ENCODE measurements at regions not wholly inside any gene's neighbourhood (a gene's known extent, or its start where the extent isn't known, plus 50 kb on each side); places are given as distances from the start of the nearest gene placed in this dataset.
"Not testable (repeated sequence)": the region's sequence is repeated elsewhere in the genome, so short reads cannot be mapped to it uniquely, and the experiment has no call there.

DNA sequence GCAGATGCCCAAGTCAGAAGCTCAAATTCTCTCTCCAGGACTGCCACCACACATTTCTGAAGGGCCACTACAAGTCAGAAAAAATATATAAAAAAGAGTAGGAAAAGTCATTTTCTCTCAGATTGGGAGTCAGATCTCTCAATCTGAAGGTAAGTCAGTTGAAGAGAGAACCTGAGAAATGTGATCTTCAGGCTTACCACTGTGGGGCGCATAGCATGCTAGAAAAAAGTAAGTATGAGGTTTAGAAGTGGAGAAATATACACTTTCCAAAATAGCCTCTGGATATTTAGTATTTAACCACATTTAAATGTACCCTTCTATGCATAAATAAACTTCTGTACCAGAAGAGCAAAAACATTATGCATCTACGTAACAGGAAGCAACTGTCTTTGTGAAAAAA, 800.7 kb upstream of the CTNND2 start:
- Mint-ChIP-seq H3K4me1 (no peaks in the 10 kb centered on the region), H3K27me3 (no peaks in the 10 kb centered on the region), H3K27ac (no peak overlapping the region), H3K4me3 (no peak overlapping the region), H3K9me3 (peaks cover 5% of the 10 kb centered on the region), H3K36me3 (no peaks in the 10 kb centered on the region)
- CTCF ChIA-PET: no interaction called here
- no peak for DNase-seq

DNA sequence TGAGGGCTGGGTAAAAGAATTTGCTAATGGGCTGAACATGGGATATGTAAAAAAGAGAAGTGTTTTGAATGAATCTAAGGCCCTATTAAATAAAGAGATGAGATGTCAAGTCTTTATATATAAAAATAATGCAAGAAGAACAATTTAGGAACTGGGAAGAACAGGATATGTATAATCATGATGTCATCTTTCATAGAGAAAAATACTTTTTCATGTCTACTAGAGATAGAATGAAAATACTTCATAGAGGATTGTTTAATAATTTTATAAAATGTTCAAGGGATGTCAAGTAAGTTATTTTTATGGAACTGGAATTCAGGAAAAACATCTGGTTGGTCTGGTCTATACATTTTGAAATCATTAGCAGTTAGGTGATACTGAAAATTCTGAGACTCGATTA, 799.0 kb upstream of the CTNND2 start:
- DNase-seq: no peak
- CTCF ChIA-PET: no interaction called here
- Mint-ChIP-seq H3K27ac (no peak overlapping the region), H3K27me3 (no peaks in the 10 kb centered on the region), H3K36me3 (no peaks in the 10 kb centered on the region), H3K4me3 (no peak overlapping the region), H3K4me1 (no peaks in the 10 kb centered on the region), H3K9me3 (peaks cover 7% of the 10 kb centered on the region)

DNA sequence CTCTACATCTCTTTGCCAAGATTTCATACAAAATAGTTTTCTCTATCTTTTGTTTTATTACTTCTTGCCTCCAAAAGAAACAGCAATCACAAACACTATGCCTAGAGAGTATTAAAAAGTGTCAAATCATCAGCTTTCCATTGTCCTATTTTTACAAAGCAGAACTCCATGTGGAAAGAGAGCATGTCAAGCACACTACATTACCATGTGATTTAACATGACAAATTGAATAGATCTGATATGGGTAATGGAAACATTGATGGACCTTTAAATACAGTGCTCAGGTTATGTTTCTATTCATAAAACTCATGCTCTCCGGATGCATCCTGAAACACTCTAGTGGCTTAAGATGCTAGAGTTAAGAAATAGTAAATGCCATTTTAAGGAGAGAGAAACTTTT, 791.4 kb upstream of the CTNND2 start:
- H3K27me3 Mint-ChIP-seq: no peaks in the 10 kb centered on the region
- peaks cover 9% of the 10 kb centered on the region for H3K9me3 Mint-ChIP-seq
- no peak for DNase-seq
- no peak overlapping the region for H3K27ac Mint-ChIP-seq
- no peaks in the 10 kb centered on the region for H3K4me1 Mint-ChIP-seq
- no peaks in the 10 kb centered on the region for H3K36me3 Mint-ChIP-seq
- no peak overlapping the region for H3K4me3 Mint-ChIP-seq
- CTCF ChIA-PET: no interaction called here

DNA sequence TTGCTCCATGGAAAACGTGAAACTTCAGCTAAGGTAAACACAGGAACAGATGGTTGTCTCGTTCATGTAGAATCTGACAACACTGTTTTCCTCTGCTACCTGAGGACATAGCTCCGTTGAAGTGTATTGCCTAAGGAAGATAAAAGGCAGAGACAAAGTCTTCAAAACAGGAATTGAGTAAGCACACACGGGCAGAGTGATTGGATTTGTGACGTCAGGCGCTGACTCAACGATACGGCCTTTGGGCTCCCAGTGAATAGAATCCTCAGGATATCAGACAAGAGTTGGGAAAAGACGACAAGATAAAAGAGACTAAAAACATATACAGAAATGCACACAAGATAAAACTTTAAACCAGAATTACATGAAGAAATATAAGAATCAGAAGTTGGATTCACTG, 787.1 kb upstream of the CTNND2 start:
- Mint-ChIP-seq H3K36me3 (no peaks in the 10 kb centered on the region), H3K4me3 (no peak overlapping the region), H3K9me3 (peaks cover 8% of the 10 kb centered on the region), H3K4me1 (no peaks in the 10 kb centered on the region), H3K27me3 (no peaks in the 10 kb centered on the region), H3K27ac (no peak overlapping the region)
- CTCF ChIA-PET: no interaction called here
- no peak for DNase-seq

DNA sequence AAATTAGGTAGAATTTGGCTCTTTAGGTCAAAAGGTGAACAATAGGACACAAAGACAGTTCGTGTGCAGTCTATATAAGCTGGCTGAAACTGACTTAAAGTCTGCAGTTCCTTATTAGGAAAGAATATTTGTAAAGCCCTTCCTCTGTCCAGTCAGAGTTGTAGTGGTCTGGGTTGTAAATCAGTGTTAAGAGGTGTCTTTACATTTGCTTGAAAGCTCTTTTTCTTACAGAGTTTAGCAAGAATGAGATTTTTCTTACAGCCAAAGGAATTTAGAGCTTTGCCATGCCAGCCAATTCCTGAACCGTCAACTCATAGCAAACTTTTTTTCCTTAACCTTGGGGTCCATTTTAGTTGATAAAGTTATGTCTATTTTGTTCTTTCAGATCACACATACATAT, 786.1 kb upstream of the CTNND2 start:
- Mint-ChIP-seq H3K4me1 (no peaks in the 10 kb centered on the region), H3K4me3 (no peak overlapping the region), H3K36me3 (no peaks in the 10 kb centered on the region), H3K27me3 (no peaks in the 10 kb centered on the region), H3K27ac (no peak overlapping the region), H3K9me3 (peaks cover 8% of the 10 kb centered on the region)
- CTCF ChIA-PET: no interaction called here
- no peak for DNase-seq

DNA sequence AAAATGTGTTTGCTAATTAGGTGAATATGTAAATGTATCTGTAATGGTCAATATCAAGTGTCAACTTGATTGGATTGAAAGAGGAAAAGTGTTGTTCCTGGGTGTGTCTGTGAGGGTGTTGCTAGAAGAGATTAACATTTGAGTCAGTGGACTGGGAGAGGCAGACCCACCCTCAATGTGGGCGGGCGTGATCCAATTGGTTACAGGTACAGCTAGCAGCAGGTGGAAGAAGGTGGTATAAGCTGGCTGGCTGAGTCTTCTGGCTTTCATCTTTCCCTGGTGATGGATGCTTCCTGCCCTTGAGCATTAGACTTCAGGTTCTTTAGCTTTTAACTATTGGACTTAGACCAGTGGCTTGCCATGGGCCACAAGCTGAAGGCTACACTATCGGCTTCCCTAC, 779.0 kb upstream of the CTNND2 start:
- CTCF ChIA-PET: interaction anchor here (0.6 kb wide), 1 partner anchor 57 kb away, joined by 3 read pairs; no protein-coding TSS in a partner anchor
- H3K27ac Mint-ChIP-seq: no peak overlapping the region
- no peak overlapping the region for H3K4me3 Mint-ChIP-seq
- no peaks in the 10 kb centered on the region for H3K4me1 Mint-ChIP-seq
- H3K9me3 Mint-ChIP-seq: peaks cover 2% of the 10 kb centered on the region
- H3K36me3 Mint-ChIP-seq: no peaks in the 10 kb centered on the region
- no peaks in the 10 kb centered on the region for H3K27me3 Mint-ChIP-seq
- DNase-seq: no peak

DNA sequence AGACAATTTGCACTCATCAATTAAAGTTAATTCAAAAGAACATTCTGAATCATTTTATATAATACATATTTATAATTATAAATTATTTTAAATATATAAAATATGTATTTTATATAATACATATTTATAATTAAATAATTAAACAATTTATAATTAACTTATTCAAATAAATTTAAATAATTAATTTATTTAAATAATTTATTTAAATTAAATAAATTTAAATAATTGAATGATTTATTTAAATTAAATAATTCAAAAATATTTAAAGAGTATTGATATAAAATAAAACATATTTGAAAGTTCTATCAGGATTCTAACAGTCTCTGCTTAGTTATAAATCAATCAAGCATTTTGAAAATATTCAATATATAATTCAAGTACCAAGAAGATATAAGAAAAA, 775.5 kb upstream of the CTNND2 start:
- no peak for DNase-seq
- Mint-ChIP-seq H3K36me3 (no peaks in the 10 kb centered on the region), H3K4me1 (no peaks in the 10 kb centered on the region), H3K27me3 (no peaks in the 10 kb centered on the region), H3K4me3 (no peak overlapping the region), H3K9me3 (peaks cover 12% of the 10 kb centered on the region), H3K27ac (no peak overlapping the region)
- CTCF ChIA-PET: no interaction called here

DNA sequence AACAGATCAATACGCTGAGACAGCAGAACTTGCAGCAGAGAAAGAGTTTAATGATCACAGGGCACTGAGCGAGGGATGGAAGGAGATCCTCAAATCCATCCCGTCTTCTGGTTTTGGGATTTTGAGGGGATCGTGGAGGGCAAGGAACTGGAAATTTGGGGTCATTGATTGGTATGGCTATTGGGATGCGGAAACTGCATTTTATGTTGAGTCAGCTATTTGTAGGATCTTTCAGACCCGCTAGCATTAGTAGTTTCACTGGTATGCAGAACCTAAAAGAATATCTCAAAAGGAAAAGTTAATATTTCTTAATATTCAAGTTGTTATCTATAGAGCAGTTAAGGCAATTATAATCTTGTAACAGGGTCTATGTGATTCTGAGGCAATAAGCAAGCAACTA, 771.7 kb upstream of the CTNND2 start:
- H3K4me3 Mint-ChIP-seq: no peak overlapping the region
- CTCF ChIA-PET: no interaction called here
- no peaks in the 10 kb centered on the region for H3K4me1 Mint-ChIP-seq
- no peak for DNase-seq
- H3K9me3 Mint-ChIP-seq: peaks cover 12% of the 10 kb centered on the region
- no peaks in the 10 kb centered on the region for H3K36me3 Mint-ChIP-seq
- H3K27ac Mint-ChIP-seq: no peak overlapping the region
- no peaks in the 10 kb centered on the region for H3K27me3 Mint-ChIP-seq

DNA sequence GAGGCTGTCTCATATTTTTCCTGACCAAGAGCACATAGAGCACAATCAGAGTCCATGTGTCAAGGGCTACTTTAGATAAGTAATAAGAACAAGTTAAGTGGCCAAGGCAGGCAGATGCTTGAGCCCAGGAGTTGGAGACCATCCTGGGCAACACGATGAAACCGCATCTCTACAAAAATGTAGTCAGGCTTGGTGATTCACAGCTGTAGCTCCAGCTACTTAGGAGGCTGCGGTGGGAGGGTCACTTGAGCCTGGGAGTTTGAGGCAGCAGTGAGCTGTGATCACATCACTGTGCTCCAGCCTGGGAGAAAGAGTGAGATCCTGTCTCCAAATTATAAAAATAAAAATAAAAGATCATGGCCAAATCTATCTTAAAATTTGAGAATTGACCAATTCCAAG, 767.9 kb upstream of the CTNND2 start:
- CTCF ChIA-PET: no interaction called here
- no peaks in the 10 kb centered on the region for H3K4me1 Mint-ChIP-seq
- H3K9me3 Mint-ChIP-seq: peaks cover 17% of the 10 kb centered on the region
- no peaks in the 10 kb centered on the region for H3K36me3 Mint-ChIP-seq
- H3K27ac Mint-ChIP-seq: no peak overlapping the region
- DNase-seq: no peak
- H3K27me3 Mint-ChIP-seq: no peaks in the 10 kb centered on the region
- H3K4me3 Mint-ChIP-seq: no peak overlapping the region

DNA sequence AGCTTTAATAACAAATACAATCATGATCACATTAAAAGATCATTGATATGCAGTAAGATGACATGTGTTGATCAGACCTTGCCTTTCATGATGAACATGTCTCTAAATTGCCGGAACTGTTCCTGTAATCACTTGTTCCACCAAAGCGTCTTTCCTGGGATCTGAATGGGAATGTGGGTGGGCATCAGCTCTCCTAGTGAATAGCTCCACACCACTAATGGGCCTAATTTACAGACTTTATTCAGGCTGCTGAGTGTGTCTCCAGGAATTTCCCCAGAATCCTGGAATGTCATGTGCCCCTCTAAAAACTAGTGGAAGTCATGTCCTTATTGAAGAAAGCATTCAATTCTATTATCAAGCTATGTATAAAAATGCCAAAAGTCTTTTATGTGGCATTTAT, 765.1 kb upstream of the CTNND2 start:
- Mint-ChIP-seq H3K9me3 (peaks cover 30% of the 10 kb centered on the region), H3K4me1 (no peaks in the 10 kb centered on the region), H3K4me3 (no peak overlapping the region), H3K27me3 (no peaks in the 10 kb centered on the region), H3K27ac (no peak overlapping the region), H3K36me3 (no peaks in the 10 kb centered on the region)
- DNase-seq: no peak
- CTCF ChIA-PET: no interaction called here

DNA sequence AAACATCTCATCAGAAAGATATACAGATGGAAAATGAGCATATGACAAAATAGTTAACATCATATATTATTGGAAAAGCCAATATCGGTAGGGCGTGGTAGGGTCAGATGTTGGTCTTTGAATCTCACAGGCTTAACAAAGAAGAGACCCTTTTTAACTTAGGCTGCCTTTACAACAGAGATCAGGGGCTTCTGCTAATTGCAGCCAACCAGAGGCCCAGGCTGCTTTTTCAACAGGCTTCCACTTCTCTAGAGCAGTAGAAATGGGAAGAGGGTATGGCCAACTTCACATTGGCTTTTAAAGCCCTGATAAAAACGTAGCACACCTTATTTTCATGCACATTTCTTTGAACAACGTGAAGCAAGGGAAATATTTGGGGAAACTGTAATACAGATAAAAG, 764.3 kb upstream of the CTNND2 start:
- Mint-ChIP-seq H3K36me3 (no peaks in the 10 kb centered on the region), H3K4me1 (no peaks in the 10 kb centered on the region), H3K27ac (no peak overlapping the region), H3K4me3 (no peak overlapping the region), H3K9me3 (peaks cover 35% of the 10 kb centered on the region), H3K27me3 (no peaks in the 10 kb centered on the region)
- CTCF ChIA-PET: no interaction called here
- no peak for DNase-seq

DNA sequence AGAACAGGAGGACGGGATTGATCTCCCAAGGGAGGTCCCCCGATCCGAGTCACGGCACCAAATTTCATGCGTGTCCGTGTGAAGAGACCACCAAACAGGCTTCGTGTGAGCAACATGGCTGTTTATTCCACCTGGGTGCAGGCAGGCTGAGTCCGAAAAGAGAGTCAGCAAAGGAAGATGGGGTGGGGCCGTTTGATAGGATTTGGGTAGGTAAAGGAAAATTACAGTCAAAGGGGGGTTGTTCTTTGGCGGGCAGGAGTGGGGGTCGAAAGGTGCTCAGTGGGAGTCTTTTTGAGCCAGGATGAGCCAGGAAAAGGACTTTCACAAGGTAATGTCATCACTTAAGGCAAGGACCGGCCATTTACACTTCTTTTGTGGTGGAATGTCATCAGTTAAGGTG, 763.6 kb upstream of the CTNND2 start:
- peaks cover 38% of the 10 kb centered on the region for H3K9me3 Mint-ChIP-seq
- not testable (repeated sequence) for H3K4me3 Mint-ChIP-seq, H3K27ac Mint-ChIP-seq

DNA sequence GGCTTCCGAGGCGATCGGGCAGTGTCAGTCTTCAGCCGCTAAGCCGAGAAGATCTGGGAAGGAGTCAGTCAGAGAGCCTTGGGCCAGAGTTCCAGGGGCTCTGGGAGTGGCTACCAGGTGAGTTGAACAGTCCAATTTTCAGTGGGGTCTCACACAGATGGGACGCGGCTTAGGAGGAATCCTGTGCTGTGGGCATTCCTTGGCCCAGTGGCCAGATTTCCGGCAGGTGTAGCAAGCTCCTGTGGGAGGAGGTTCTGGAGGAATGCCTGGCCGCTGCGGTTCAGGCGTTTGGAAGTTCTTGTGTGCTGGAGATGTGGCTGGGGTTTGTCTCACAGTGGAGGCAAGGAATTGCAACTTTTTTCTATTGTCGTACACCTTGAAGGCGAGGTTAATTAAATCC, 761.5 kb upstream of the CTNND2 start:
- H3K4me3 Mint-ChIP-seq, H3K27me3 Mint-ChIP-seq, H3K27ac Mint-ChIP-seq, DNase-seq, CTCF ChIA-PET, H3K36me3 Mint-ChIP-seq, H3K4me1 Mint-ChIP-seq: not testable (repeated sequence)
- H3K9me3 Mint-ChIP-seq: peaks cover 43% of the 10 kb centered on the region

More for the DNA sequence above, 763.6 kb upstream of the CTNND2 start:
- CTCF ChIA-PET, DNase-seq, H3K27me3 Mint-ChIP-seq, H3K4me1 Mint-ChIP-seq, H3K36me3 Mint-ChIP-seq: not testable (repeated sequence)

DNA sequence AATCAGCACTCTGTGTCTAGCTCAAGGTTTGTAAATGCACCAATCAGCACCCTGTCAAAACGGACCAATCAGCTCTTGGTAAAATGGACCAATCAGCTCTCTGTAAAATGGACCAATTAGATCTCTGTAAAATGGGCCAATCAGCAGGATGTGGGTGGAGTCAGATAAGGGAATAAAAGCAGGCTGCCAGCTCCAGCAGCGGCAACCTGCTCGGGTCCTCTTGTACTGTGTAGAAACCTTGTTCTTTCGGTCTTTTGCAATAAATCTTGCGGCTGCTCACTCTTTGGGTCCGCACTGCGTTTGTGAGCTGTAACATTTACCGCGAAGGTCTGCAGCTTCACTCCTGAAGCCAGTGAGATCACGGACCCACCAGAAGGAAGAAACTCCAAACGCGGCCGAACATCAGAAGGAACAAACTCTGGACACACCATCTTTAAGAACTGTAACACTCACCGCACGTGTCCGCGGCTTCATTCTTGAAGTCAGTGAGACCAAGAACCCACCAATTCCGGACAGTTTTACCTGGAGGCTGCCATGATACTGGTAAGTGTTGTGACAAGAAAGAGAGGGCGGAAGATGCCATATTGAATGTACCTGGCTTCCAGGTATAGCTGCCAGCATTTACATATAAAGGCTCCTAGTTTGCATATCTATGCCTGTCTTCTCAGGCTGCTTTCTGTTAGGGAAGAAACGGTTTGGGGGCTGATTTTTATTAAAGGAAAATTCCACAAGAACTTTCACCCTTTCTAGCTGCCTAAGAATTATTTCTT, 758.5 kb upstream of the CTNND2 start:
- Mint-ChIP-seq H3K27me3 (no peaks in the 10 kb centered on the region), H3K4me3 (no peak overlapping the region), H3K36me3 (no peaks in the 10 kb centered on the region), H3K9me3 (peaks cover 43% of the 10 kb centered on the region), H3K27ac (no peak overlapping the region), H3K4me1 (no peaks in the 10 kb centered on the region)
- no peak for DNase-seq
- CTCF ChIA-PET: no interaction called here

DNA sequence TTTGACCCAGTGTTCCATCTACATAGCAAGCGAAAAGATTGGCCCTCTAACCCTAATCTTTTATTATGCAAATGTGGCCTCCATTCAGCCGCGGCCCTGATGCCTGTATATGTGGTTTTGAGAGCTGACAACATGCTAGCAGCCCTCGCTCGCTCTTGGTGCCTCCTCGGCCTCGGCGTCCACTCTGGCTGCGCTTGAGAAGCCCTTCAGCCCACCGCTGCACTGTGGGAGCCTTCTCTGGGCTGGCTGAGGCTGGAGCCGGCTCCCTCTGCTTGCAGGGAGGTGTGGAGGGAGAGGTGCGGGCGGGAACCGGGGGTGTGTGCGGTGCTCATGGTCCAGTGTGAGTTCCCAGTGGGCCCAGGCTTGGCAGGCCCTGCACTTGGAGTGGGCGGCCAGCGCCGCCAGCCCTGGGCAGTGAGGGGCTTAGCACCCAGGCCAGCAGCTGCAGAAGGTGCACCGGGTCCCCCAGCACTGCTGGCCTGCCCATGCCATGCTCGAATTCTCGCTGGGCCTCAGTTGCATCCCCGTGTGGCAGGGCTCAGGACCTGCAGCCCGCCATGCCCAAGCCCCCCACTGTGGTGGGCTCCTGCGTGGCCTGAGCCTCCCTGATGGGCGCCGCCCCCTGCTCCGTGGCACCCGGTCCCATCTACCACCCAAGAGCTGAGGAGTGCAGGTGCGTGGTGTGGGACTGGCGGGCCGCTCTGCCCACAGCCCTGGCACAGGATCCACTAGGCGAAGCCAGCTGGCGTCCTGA, 757.5 kb upstream of the CTNND2 start:
- CTCF ChIA-PET: no interaction called here
- no peaks in the 10 kb centered on the region for H3K4me1 Mint-ChIP-seq
- no peak overlapping the region for H3K27ac Mint-ChIP-seq
- DNase-seq: no peak
- H3K36me3 Mint-ChIP-seq: no peaks in the 10 kb centered on the region
- H3K27me3 Mint-ChIP-seq: no peaks in the 10 kb centered on the region
- peaks cover 38% of the 10 kb centered on the region for H3K9me3 Mint-ChIP-seq
- no peak overlapping the region for H3K4me3 Mint-ChIP-seq
